Trophoblast cell (in vitro differentiated cells and primary cell): ENCODE measurements at regions not wholly inside any gene's neighbourhood (a gene's known extent, or its start where the extent isn't known, plus 50 kb on each side); places are given as distances from the start of the nearest gene placed in this dataset.
A peak's percentile ranks its signal among the peaks of the same experiment; 100 is the strongest.

Experiments
- DNase-seq, 2 donors: peaks; one replicate each; pipeline ENCODE4 v3.0.0-alpha.2; 2016
- H2AFZ ChIP-seq: 2 replicates; pipeline ENCODE4 v1.6.1; 2013; ENCODE audit warnings: low read length, moderate library complexity, mild to moderate bottlenecking; ENCODE audit not compliant: insufficient read depth, poor library complexity
- H2AK5ac ChIP-seq: 2 replicates; pipeline ENCODE4 v1.6.1; 2013; ENCODE audit warnings: mild to moderate bottlenecking, low read length
- H2BK120ac ChIP-seq: 2 replicates; pipeline ENCODE4 v1.6.1; 2013; ENCODE audit warnings: low read length, mild to moderate bottlenecking, moderate library complexity; ENCODE audit not compliant: insufficient read depth, poor library complexity
- H2BK12ac ChIP-seq: 2 replicates; pipeline ENCODE4 v1.6.1; 2013; ENCODE audit warnings: mild to moderate bottlenecking, low read length, moderate library complexity
- H2BK5ac ChIP-seq: 2 replicates; pipeline ENCODE4 v1.6.1; 2013; ENCODE audit warnings: low read length, low read depth, moderate library complexity, mild to moderate bottlenecking; ENCODE audit not compliant: poor library complexity
- H3K14ac ChIP-seq: 2 replicates; pipeline ENCODE4 v1.6.1; 2013; ENCODE audit warnings: mild to moderate bottlenecking, low read length
- H3K18ac ChIP-seq: 2 replicates; pipeline ENCODE4 v1.6.1; 2013; ENCODE audit warnings: mild to moderate bottlenecking, low read length
- H3K23ac ChIP-seq: 2 replicates; pipeline ENCODE4 v1.6.1; 2013; ENCODE audit warnings: low read length
- H3K27ac ChIP-seq: 2 replicates; pipeline ENCODE4 v1.5.1; 2013; ENCODE audit warnings: low read depth, mild to moderate bottlenecking, inconsistent platforms, low read length, moderate library complexity
- H3K27me3 ChIP-seq: 2 replicates; pipeline ENCODE4 v1.6.1; 2013; ENCODE audit warnings: inconsistent platforms, mild to moderate bottlenecking, low read length, moderate library complexity; ENCODE audit not compliant: insufficient read depth
- H3K36me3 ChIP-seq, 2 experiments: 1 replicate in 1 of 2; 2 replicates in 1 of 2; pipeline ENCODE4 v1.6.1; 2013; ENCODE audit warnings: low read length in 2 of 2, mild to moderate bottlenecking in 2 of 2, moderate library complexity in 1 of 2; ENCODE audit not compliant: insufficient read depth in 2 of 2, control insufficient read depth in 1 of 2
- H3K4ac ChIP-seq: 2 replicates; pipeline ENCODE4 v1.6.1; 2013; ENCODE audit warnings: low read depth, mild to moderate bottlenecking, low read length, moderate library complexity
- H3K4me1 ChIP-seq, 2 experiments: 1 replicate in 1 of 2; 2 replicates in 1 of 2; pipeline ENCODE4 v1.6.1; 2013; ENCODE audit warnings: low read length in 2 of 2, mild to moderate bottlenecking in 2 of 2, moderate library complexity in 1 of 2; ENCODE audit not compliant: insufficient read depth in 2 of 2, control insufficient read depth in 1 of 2
- H3K4me2 ChIP-seq: 2 replicates; pipeline ENCODE4 v1.6.1; 2013; ENCODE audit warnings: inconsistent platforms, mild to moderate bottlenecking, low read length, moderate library complexity
- H3K4me3 ChIP-seq: 2 replicates; pipeline ENCODE4 v1.5.1; 2013; ENCODE audit warnings: mild to moderate bottlenecking, low read depth, low read length, inconsistent platforms
- H3K79me1 ChIP-seq: one replicate; pipeline ENCODE4 v1.6.1; 2013; ENCODE audit warnings: low read length
- H3K79me2 ChIP-seq: 2 replicates; pipeline ENCODE4 v1.6.1; 2013; ENCODE audit warnings: low read length, mild to moderate bottlenecking; ENCODE audit not compliant: control insufficient read depth, insufficient read depth, poor library complexity
- H3K9ac ChIP-seq: 2 replicates; pipeline ENCODE4 v1.6.1; 2013; ENCODE audit warnings: mild to moderate bottlenecking, low read length
- H3K9me3 ChIP-seq: 2 replicates; pipeline ENCODE4 v1.6.1; 2013; ENCODE audit warnings: low read depth, mild to moderate bottlenecking, control low read depth, inconsistent platforms, low read length; ENCODE audit not compliant: insufficient read depth
- H4K12ac ChIP-seq: 2 replicates; pipeline ENCODE4 v1.6.1; 2013; ENCODE audit warnings: low read depth, mild to moderate bottlenecking, low read length, moderate library complexity
- H4K8ac ChIP-seq: 2 replicates; pipeline ENCODE4 v1.6.1; 2013; ENCODE audit warnings: low read depth, mild to moderate bottlenecking, low read length, moderate library complexity
- H4K91ac ChIP-seq: one replicate; pipeline ENCODE4 v1.6.1; 2013; ENCODE audit warnings: low read depth, mild to moderate bottlenecking, low read length, moderate library complexity
- WGBS: extraction: QIAGEN DNeasy Blood & Tissue Kit; methylation state at CpG from one replicate; pipeline ENCODE4 v1.1.7; 2013; ENCODE audit warnings: missing lambda C conversion rate; ENCODE audit not compliant: insufficient read length, insufficient coverage; ENCODE audit errors: extremely low coverage; 5-methylcytosine and 5-hydroxymethylcytosine counted together

- peak overlapping the region; percentile 57 for H4K91ac ChIP-seq
- H3K36me3 ChIP-seq: no peaks in the 10 kb centered on the region
- H3K9ac ChIP-seq: no peak overlapping the region
- peaks cover 2% of the 10 kb centered on the region for H3K79me2 ChIP-seq
- H4K8ac ChIP-seq: peak overlapping the region; percentile 48
- H3K4me3 ChIP-seq: no peak overlapping the region
- H2BK12ac ChIP-seq: peak overlapping the region; percentile 82
- no peaks in the 10 kb centered on the region for H3K27me3 ChIP-seq
- peaks cover 9% of the 10 kb centered on the region for H3K79me1 ChIP-seq
- H3K4ac ChIP-seq: no peak overlapping the region
- H3K18ac ChIP-seq: peak overlapping the region; percentile 86
- peak overlapping the region; percentile 47 for H2BK120ac ChIP-seq
- H3K9me3 ChIP-seq: no peaks in the 10 kb centered on the region
- peak overlapping the region; percentile 68 for H2AK5ac ChIP-seq
- H2AFZ ChIP-seq: no peak overlapping the region
- peak; percentile 30 to 60 for DNase-seq
- H2BK5ac ChIP-seq: peak overlapping the region; percentile 61
- H4K12ac ChIP-seq: no peak overlapping the region
- peak overlapping the region; percentile 18 for H3K4me2 ChIP-seq
- H3K27ac ChIP-seq: peak overlapping the region; percentile 45
- H3K23ac ChIP-seq: no peak overlapping the region
- H3K4me1 ChIP-seq: peaks cover 11 to 17% of the 10 kb centered on the region in 2 experiments
- peak overlapping the region; percentile 67 for H3K14ac ChIP-seq
- no CpG with 5 or more reads among the region's 3 CpGs for WGBS
Measured at GRCh38 chr5:109944461-109944860, 254.7 kb downstream of the MAN2A1 start.

DNA sequence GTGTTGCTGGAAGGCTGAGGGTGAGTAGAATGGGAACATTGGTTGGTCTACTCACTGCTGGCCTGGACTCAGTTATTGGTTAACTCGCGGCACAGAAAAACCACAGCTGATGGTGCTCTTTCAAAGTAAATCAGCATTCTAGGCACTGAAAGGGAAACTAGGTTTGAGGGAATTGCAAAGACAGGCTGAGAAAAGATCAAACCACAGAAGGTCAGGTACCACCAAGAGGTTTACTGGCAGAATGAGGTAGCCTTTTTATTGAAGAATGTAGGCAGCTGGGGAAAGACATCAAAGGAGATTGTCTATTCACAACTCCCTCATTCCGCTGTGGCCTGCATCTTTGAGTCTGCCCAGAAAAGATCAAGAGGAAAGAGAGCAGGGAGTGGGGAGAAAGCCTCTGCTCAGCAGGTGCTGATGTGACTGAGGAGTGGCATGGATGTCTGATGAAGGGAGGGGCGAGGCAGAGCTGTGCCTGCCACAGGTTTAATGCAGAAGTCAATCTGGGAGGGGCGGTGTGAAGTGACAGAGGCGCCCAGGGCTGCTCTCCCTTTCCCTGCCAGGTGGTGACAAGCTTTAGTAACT is 255.5 kb downstream of the MAN2A1 start:
- H2BK120ac ChIP-seq: peak overlapping the region; percentile 5
- H4K8ac ChIP-seq: no peak overlapping the region
- no peak overlapping the region for H3K18ac ChIP-seq
- no CpG with 5 or more reads among the region's 6 CpGs for WGBS
- H3K4me1 ChIP-seq: peaks cover 11 to 17% of the 10 kb centered on the region in 2 experiments
- H4K12ac ChIP-seq: no peak overlapping the region
- H3K23ac ChIP-seq: no peak overlapping the region
- H3K4ac ChIP-seq: no peak overlapping the region
- peaks cover 2% of the 10 kb centered on the region for H3K79me2 ChIP-seq
- peak overlapping the region; percentile 45 for H3K27ac ChIP-seq
- H3K27me3 ChIP-seq: no peaks in the 10 kb centered on the region
- no peak overlapping the region for H3K14ac ChIP-seq
- no peaks in the 10 kb centered on the region for H3K9me3 ChIP-seq
- no peak overlapping the region for H2AFZ ChIP-seq
- peak; percentile 24 to 49 for DNase-seq
- H3K36me3 ChIP-seq: no peaks in the 10 kb centered on the region
- H3K4me2 ChIP-seq: no peak overlapping the region
- H3K79me1 ChIP-seq: peaks cover 9% of the 10 kb centered on the region
- H3K9ac ChIP-seq: no peak overlapping the region
- no peak overlapping the region for H4K91ac ChIP-seq
- no peak overlapping the region for H2AK5ac ChIP-seq
- H2BK5ac ChIP-seq: no peak overlapping the region
- peak overlapping the region; percentile 51 for H2BK12ac ChIP-seq
- H3K4me3 ChIP-seq: no peak overlapping the region

- Histone ChIP-seq H3K14ac (no peak overlapping the region), H3K9me3 (no peaks in the 10 kb centered on the region), H3K4me1 (peaks cover 11 to 17% of the 10 kb centered on the region in 2 experiments), H3K4me2 (no peak overlapping the region), H2AK5ac (no peak overlapping the region), H2BK5ac (no peak overlapping the region), H4K8ac (no peak overlapping the region), H2BK12ac (peak overlapping the region; percentile 51), H3K4me3 (no peak overlapping the region), H3K23ac (no peak overlapping the region), H4K12ac (no peak overlapping the region), H2AFZ (no peak overlapping the region), H3K27ac (peak overlapping the region; percentile 44), H3K79me2 (peaks cover 2% of the 10 kb centered on the region), H3K79me1 (peaks cover 9% of the 10 kb centered on the region), H3K36me3 (no peaks in the 10 kb centered on the region), H3K9ac (no peak overlapping the region), H3K27me3 (no peaks in the 10 kb centered on the region), H3K4ac (no peak overlapping the region), H2BK120ac (peak overlapping the region; percentile 5), H3K18ac (no peak overlapping the region), H4K91ac (no peak overlapping the region)
- WGBS: no CpG with 5 or more reads among the region's 2 CpGs
- DNase-seq: peak; percentile 86 to 92
Measured at GRCh38 chr5:109945723-109946480, 256.2 kb downstream of the MAN2A1 start.

DNA sequence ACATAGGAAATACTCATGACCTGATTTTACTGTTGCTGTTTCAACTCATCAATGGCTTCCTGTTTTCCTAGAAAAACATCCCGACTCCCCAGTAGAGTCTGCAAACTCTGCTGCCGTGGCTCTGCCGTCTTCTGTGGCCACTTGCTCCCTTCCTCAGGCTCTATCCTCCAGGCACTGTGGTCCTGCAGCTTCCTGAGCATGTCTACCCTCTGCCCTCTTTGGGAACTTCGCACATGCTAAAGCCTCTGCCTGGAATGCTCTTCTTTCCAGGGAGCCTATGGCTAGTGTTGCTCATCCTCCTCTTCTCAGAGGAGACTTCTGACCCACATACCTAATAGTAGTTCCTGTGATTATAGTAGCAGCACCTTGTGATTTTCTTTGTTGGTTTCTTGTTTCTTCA is 256.9 kb downstream of the MAN2A1 start:
- Histone ChIP-seq H3K23ac (no peak overlapping the region), H3K36me3 (no peaks in the 10 kb centered on the region)
- peak; percentile 82 to 85 for DNase-seq

More for the DNA sequence above, 256.9 kb downstream of the MAN2A1 start:
- Histone ChIP-seq H3K18ac (no peak overlapping the region), H3K9me3 (no peaks in the 10 kb centered on the region), H3K4me3 (no peak overlapping the region), H3K4me1 (peaks cover 11 to 17% of the 10 kb centered on the region in 2 experiments), H3K14ac (no peak overlapping the region), H2BK120ac (no peak overlapping the region), H2BK5ac (no peak overlapping the region), H3K79me1 (peaks cover 9% of the 10 kb centered on the region), H4K91ac (no peak overlapping the region), H3K79me2 (peaks cover 2% of the 10 kb centered on the region), H2AFZ (no peak overlapping the region), H2BK12ac (no peak overlapping the region), H4K12ac (no peak overlapping the region), H3K4ac (no peak overlapping the region), H3K4me2 (no peak overlapping the region), H2AK5ac (no peak overlapping the region), H3K9ac (no peak overlapping the region), H4K8ac (no peak overlapping the region), H3K27ac (peak overlapping the region; percentile 44), H3K27me3 (no peaks in the 10 kb centered on the region)
- no CpG with 5 or more reads among the region's 4 CpGs for WGBS
